ENCODE measurements at regions not wholly inside any gene's neighbourhood (a gene's known extent, or its start where the extent isn't known, plus 50 kb on each side); places are given as distances from the start of the nearest gene placed in this dataset.

GRCh38 chr1:36707221-36707620 is 224.5 kb upstream of the CSF3R start:
- no peak for TF ChIP-seq POLR2AphosphoS5 (IDR thresholded peaks at IDR 0.05)
- no peak for TF ChIP-seq POLR2A (IDR thresholded peaks at IDR 0.05)
